DOHH2 (cell line): ENCODE measurements at regions not wholly inside any gene's neighbourhood (a gene's known extent, or its start where the extent isn't known, plus 50 kb on each side); places are given as distances from the start of the nearest gene placed in this dataset.

Experiments used
- EZH2phosphoT487 ChIP-seq: fragments of 200-600 bp; sonication (generic); IDR thresholded peaks from 2 replicates; pipeline ENCODE4 v1.6.1; 2017; ENCODE audit warnings: borderline replicate concordance, mild to moderate bottlenecking, antibody characterized with exemption, low read length, moderate library complexity, mixed read lengths
- TF ChIP-seq, protein P1 (sequence below): fragments of 200-600 bp; sonication (generic); IDR thresholded peaks from one replicate; pipeline ENCODE4 v1.5.1; 2014; ENCODE audit warnings: antibody characterized with exemption, mild to moderate bottlenecking, low read depth, low read length; ENCODE audit not compliant: poor library complexity, severe bottlenecking

- TF ChIP-seq, protein P1, sequence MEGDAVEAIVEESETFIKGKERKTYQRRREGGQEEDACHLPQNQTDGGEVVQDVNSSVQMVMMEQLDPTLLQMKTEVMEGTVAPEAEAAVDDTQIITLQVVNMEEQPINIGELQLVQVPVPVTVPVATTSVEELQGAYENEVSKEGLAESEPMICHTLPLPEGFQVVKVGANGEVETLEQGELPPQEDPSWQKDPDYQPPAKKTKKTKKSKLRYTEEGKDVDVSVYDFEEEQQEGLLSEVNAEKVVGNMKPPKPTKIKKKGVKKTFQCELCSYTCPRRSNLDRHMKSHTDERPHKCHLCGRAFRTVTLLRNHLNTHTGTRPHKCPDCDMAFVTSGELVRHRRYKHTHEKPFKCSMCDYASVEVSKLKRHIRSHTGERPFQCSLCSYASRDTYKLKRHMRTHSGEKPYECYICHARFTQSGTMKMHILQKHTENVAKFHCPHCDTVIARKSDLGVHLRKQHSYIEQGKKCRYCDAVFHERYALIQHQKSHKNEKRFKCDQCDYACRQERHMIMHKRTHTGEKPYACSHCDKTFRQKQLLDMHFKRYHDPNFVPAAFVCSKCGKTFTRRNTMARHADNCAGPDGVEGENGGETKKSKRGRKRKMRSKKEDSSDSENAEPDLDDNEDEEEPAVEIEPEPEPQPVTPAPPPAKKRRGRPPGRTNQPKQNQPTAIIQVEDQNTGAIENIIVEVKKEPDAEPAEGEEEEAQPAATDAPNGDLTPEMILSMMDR: no peak
- TF ChIP-seq EZH2phosphoT487: no peak
These were observed 237.3 kb upstream of the ZMIZ1 start for GRCh38 chr10:78831461-78831860.
